GM12878 (cell line): ENCODE measurements at regions not wholly inside any gene's neighbourhood (a gene's known extent, or its start where the extent isn't known, plus 50 kb on each side); places are given as distances from the start of the nearest gene placed in this dataset.

ENCODE experiments used
- ATAC-seq: fragments of 200-7000 bp; cut with Tn5 transposase; 3 replicates; pipeline ENCODE4 v1.9.1; 2020; ENCODE audit warnings: mild to moderate bottlenecking, moderate library complexity
- BruUV-seq: library from RNA; stranded (reverse); fragments of 400-500 nt; replicated peaks from 2 replicates; lab custom pipeline; 2021; lab: Mats Ljungman, UMichigan
- CTCF ChIA-PET: fragments of 300-600 bp; sonication (Branson Sonifier 250); formaldehyde crosslinking; extraction: SDS; loops from one replicate; lab custom pipeline; 2021; ENCODE audit warnings: inconsistent platforms; lab: Yijun Ruan, JAX
- POLR2A ChIA-PET: fragments of 350-600 bp; formaldehyde crosslinking; extraction: SDS; loops from one replicate; lab custom pipeline; 2021; ENCODE audit warnings: inconsistent platforms; lab: Charles Lee
- RAD21 ChIA-PET: fragments of 300-600 bp; sonication (Branson Sonifier 250); formaldehyde crosslinking; loops from one replicate; lab custom pipeline; 2023; ENCODE audit warnings: antibody characterized with exemption; ENCODE audit not compliant: unreplicated experiment; lab: Charles Lee
- SMC1A ChIA-PET: fragments of 300-600 bp; sonication (Branson Sonifier 250); formaldehyde crosslinking; loops from one replicate; lab custom pipeline; 2023; ENCODE audit not compliant: unreplicated experiment, uncharacterized antibody; lab: Charles Lee
- DNase-seq: peaks from one replicate; pipeline ENCODE4 v3.0.0-alpha.2; 2011; ENCODE audit warnings: low read depth, low spot score
- FAIRE-seq: peaks from 3 replicates; lab custom pipeline; 2011; peaks lifted over from hg19 to GRCh38; lab: Jason Lieb, UNC
- H2AFZ ChIP-seq: 2 replicates; pipeline ENCODE4 v1.6.0; 2011; ENCODE audit warnings: low read depth, low read length, control low read depth; ENCODE audit not compliant: control insufficient read depth
- H3K27ac ChIP-seq: 2 replicates; pipeline ENCODE4 v1.5.1; 2011; ENCODE audit warnings: control low read depth; ENCODE audit not compliant: control insufficient read depth, insufficient read depth
- H3K27me3 ChIP-seq, 2 experiments: replicated peaks in 1 of 2; 2 replicates each; pipeline versions ENCODE4 v1.6.0 to v1.6.1; 2011; ENCODE audit warnings: low read length in 1 of 2; ENCODE audit not compliant: control insufficient read depth in 2 of 2, insufficient read depth in 2 of 2
- H3K36me3 ChIP-seq, 2 experiments: 2 replicates each; pipeline ENCODE4 v1.5.1; 2011; ENCODE audit warnings: low read length in 1 of 2; ENCODE audit not compliant: control insufficient read depth in 2 of 2, insufficient read depth in 2 of 2
- H3K4me1 ChIP-seq: 2 replicates; pipeline ENCODE4 v1.6.1; 2011; ENCODE audit warnings: mild to moderate bottlenecking, low read length, moderate library complexity, mixed read lengths; ENCODE audit not compliant: control insufficient read depth, insufficient read depth
- H3K4me2 ChIP-seq: 2 replicates; pipeline ENCODE4 v1.6.0; 2011; ENCODE audit warnings: control low read depth; ENCODE audit not compliant: control insufficient read depth, insufficient read depth
- H3K4me3 ChIP-seq: fragments of 200-600 bp; sonication (generic); 2 replicates; pipeline ENCODE4 v1.5.1; 2016
- H3K79me2 ChIP-seq: 2 replicates; pipeline ENCODE4 v1.6.0; 2011; ENCODE audit warnings: low read length; ENCODE audit not compliant: control insufficient read depth, insufficient read depth
- H3K9ac ChIP-seq: 2 replicates; pipeline ENCODE4 v1.8.0; 2011; ENCODE audit warnings: low read length, control low read depth, mixed read lengths; ENCODE audit not compliant: control insufficient read depth, insufficient read depth
- H3K9me3 ChIP-seq: replicated peaks from 3 replicates; pipeline ENCODE4 v1.5.1; 2011; ENCODE audit warnings: mild to moderate bottlenecking, low read length; ENCODE audit not compliant: control insufficient read depth, insufficient read depth
- H4K20me1 ChIP-seq: 2 replicates; pipeline ENCODE4 v1.6.0; 2011; ENCODE audit not compliant: control insufficient read depth, insufficient read depth
- BACH1 ChIP-seq: fragments of 450-650 bp; IDR thresholded peaks from 2 replicates; pipeline ENCODE4 v1.6.1; 2017; ENCODE audit warnings: mild to moderate bottlenecking, borderline replicate concordance
- ELK1 ChIP-seq: IDR thresholded peaks from 2 replicates; pipeline ENCODE4 v1.6.1; 2012; ENCODE audit warnings: low read depth, low read length, improper control_type of control experiment
- NFXL1 ChIP-seq: fragments of 450-650 bp; IDR thresholded peaks from 2 replicates; pipeline ENCODE4 v1.6.1; 2017; ENCODE audit warnings: antibody characterized with exemption, mild to moderate bottlenecking, borderline replicate concordance
- RCOR1 ChIP-seq: conservative IDR thresholded peaks from 2 replicates; pipeline ENCODE4 v1.6.1; 2012; ENCODE audit warnings: low read depth, low read length, improper control_type of control experiment
- RELA ChIP-seq: fragments of 450-650 bp; IDR thresholded peaks from 2 replicates; pipeline ENCODE4 v1.8.0; 2014; ENCODE audit warnings: borderline replicate concordance; ENCODE audit not compliant: partially characterized antibody
- SKIL ChIP-seq: fragments of 450-650 bp; IDR thresholded peaks from 2 replicates; pipeline ENCODE4 v1.6.1; 2017; ENCODE audit warnings: mild to moderate bottlenecking, low read depth, inconsistent platforms; ENCODE audit not compliant: poor library complexity, severe bottlenecking
- ZNF592 ChIP-seq: fragments of 450-650 bp; IDR thresholded peaks from 2 replicates; pipeline ENCODE4 v1.6.1; 2017; ENCODE audit warnings: mild to moderate bottlenecking, moderate library complexity
- WGBS: methylation state at CpG from one replicate; pipeline ENCODE4 v1.1.6; 2016; ENCODE audit warnings: low lambda C conversion rate; ENCODE audit not compliant: insufficient replicate concordance, insufficient coverage; ENCODE audit errors: missing lambda C conversion rate; 5-methylcytosine and 5-hydroxymethylcytosine counted together
- in situ Hi-C: fragments of 300-500 bp; cut with MboI; formaldehyde crosslinking; loops from 9 replicates; pipeline ENCODE4 v1.14.3; 2018; ENCODE audit warnings: mixed read lengths
- intact Hi-C: fragments of 100-400 bp; cut with micrococcal nuclease; formaldehyde crosslinking; loops from one replicate; pipeline ENCODE4 v1.14.2; 2022; ENCODE audit not compliant: unreplicated experiment

- BruUV-seq = no TSS peak
- no peaks in the 10 kb centered on the region for H3K9me3 ChIP-seq
- TF ChIP-seq RELA = no peak
- no peak for TF ChIP-seq RCOR1
- no peak for TF ChIP-seq ELK1
- TF ChIP-seq ZNF592 = no peak
- TF ChIP-seq SKIL = no peak
- TF ChIP-seq BACH1 = no peak
- TF ChIP-seq NFXL1 = no peak
- H3K4me2 ChIP-seq = no peak overlapping the region
- FAIRE-seq = no peak
- SMC1A ChIA-PET = interaction anchor here (1.1 to 2.2 kb wide), 3 partner anchors 180 to 226 kb away, joined by 3 to 9 read pairs (median 4); no protein-coding TSS in a partner anchor
- no peak overlapping the region for H3K9ac ChIP-seq
- no peak for DNase-seq
- no peaks in the 10 kb centered on the region for H3K36me3 ChIP-seq
- H4K20me1 ChIP-seq = no peaks in the 10 kb centered on the region
- POLR2A ChIA-PET = no interaction called here
- H3K27me3 ChIP-seq = no peaks in the 10 kb centered on the region
- no peak overlapping the region for H3K27ac ChIP-seq
- H3K79me2 ChIP-seq = no peaks in the 10 kb centered on the region
- ATAC-seq = no peak
- intact Hi-C loops = no loop called here
- peaks cover 11% of the 10 kb centered on the region for H3K4me1 ChIP-seq
- no peak overlapping the region for H3K4me3 ChIP-seq
- in situ Hi-C loops = no loop called here
- CTCF ChIA-PET = interaction anchor here (1.5 kb wide), 1 partner anchor 225 kb away, joined by 9 read pairs; no protein-coding TSS in a partner anchor
- WGBS = 65% methylated on average over 3 of the region's 3 CpGs
- RAD21 ChIA-PET = interaction anchor here (0.9 kb wide), 1 partner anchor 203 kb away, joined by 4 read pairs; no protein-coding TSS in a partner anchor
- H2AFZ ChIP-seq = no peak overlapping the region
Observed at GRCh38 chr6:56368491-56368890, 121.1 kb upstream of the COL21A1 start.
